IMR-90 (cell line): ENCODE measurements at regions not wholly inside any gene's neighbourhood (a gene's known extent, or its start where the extent isn't known, plus 50 kb on each side); places are given as distances from the start of the nearest gene placed in this dataset.

Source experiments
- ATAC-seq: fragments of 200-7000 bp; cut with Tn5 transposase; 2 replicates; pipeline ENCODE4 v1.9.1; 2020; ENCODE audit warnings: low read depth, mild to moderate bottlenecking, moderate library complexity
- BruUV-seq: library from RNA; stranded (reverse); fragments of 400-500 nt; replicated peaks from 2 replicates; lab custom pipeline; 2021; lab: Mats Ljungman, UMichigan
- CTCF ChIA-PET: fragments of 300-600 bp; formaldehyde crosslinking; extraction: SDS; loops from one replicate; lab custom pipeline; 2021; ENCODE audit warnings: antibody characterized with exemption; lab: Yijun Ruan, JAX
- POLR2A ChIA-PET: fragments of 300-600 bp; sonication (Branson Sonifier 250); formaldehyde crosslinking; loops from one replicate; lab custom pipeline; 2022; ENCODE audit warnings: antibody characterized with exemption; ENCODE audit not compliant: unreplicated experiment; lab: Charles Lee
- DNase-seq: peaks from one replicate; pipeline ENCODE4 v3.0.0; 2013
- H2AFZ ChIP-seq: replicated peaks from 2 replicates; pipeline ENCODE3; 2013; ENCODE audit warnings: low read length, mild to moderate bottlenecking; ENCODE audit not compliant: poor library complexity
- H2AK5ac ChIP-seq: 2 replicates; pipeline ENCODE4 v1.6.1; 2013; ENCODE audit warnings: low read depth, low read length, inconsistent platforms
- H2AK9ac ChIP-seq: replicated peaks from 2 replicates; pipeline ENCODE3; 2013; ENCODE audit warnings: mild to moderate bottlenecking, low read depth, low read length, moderate library complexity; ENCODE audit not compliant: poor library complexity
- H2BK120ac ChIP-seq: 2 replicates; pipeline ENCODE4 v1.6.1; 2013; ENCODE audit warnings: low read depth, low read length, inconsistent platforms
- H2BK15ac ChIP-seq: 3 replicates; pipeline ENCODE4 v1.6.1; 2013; ENCODE audit warnings: low read depth, low read length, inconsistent platforms
- H2BK20ac ChIP-seq: 2 replicates; pipeline ENCODE4 v1.6.1; 2013; ENCODE audit warnings: low read depth, mild to moderate bottlenecking, inconsistent platforms, low read length, moderate library complexity
- H2BK5ac ChIP-seq: 2 replicates; pipeline ENCODE4 v1.6.1; 2013; ENCODE audit warnings: mild to moderate bottlenecking, low read depth, low read length, inconsistent platforms; ENCODE audit not compliant: poor library complexity, severe bottlenecking
- H3K14ac ChIP-seq: replicated peaks from 2 replicates; pipeline ENCODE4 v1.6.1; 2013; ENCODE audit warnings: low read depth, low read length, inconsistent platforms
- H3K18ac ChIP-seq: 2 replicates; pipeline ENCODE4 v1.6.1; 2013; ENCODE audit warnings: low read depth, low read length, control low read depth
- H3K23ac ChIP-seq: 2 replicates; pipeline ENCODE4 v1.6.1; 2013; ENCODE audit warnings: low read depth, low read length, inconsistent platforms
- H3K27ac ChIP-seq: 2 replicates; pipeline ENCODE4 v1.5.1; 2013; ENCODE audit warnings: mild to moderate bottlenecking, control low read depth, low read length; ENCODE audit not compliant: insufficient read depth
- H3K27me3 ChIP-seq: 2 replicates; pipeline ENCODE4 v1.6.1; 2013; ENCODE audit warnings: low read length; ENCODE audit not compliant: control insufficient read depth, insufficient read depth
- H3K36me3 ChIP-seq: 2 replicates; pipeline ENCODE4 v1.6.1; 2013; ENCODE audit warnings: low read length, mixed read lengths; ENCODE audit not compliant: control insufficient read depth, insufficient read depth
- H3K4ac ChIP-seq: 2 replicates; pipeline ENCODE4 v1.6.1; 2013; ENCODE audit warnings: low read depth, low read length, inconsistent platforms
- H3K4me1 ChIP-seq: 2 replicates; pipeline ENCODE4 v1.6.1; 2013; ENCODE audit warnings: low read length, mixed read lengths; ENCODE audit not compliant: control insufficient read depth, insufficient read depth
- H3K4me2 ChIP-seq: 2 replicates; pipeline ENCODE4 v1.6.1; 2013; ENCODE audit warnings: low read depth, mild to moderate bottlenecking, control low read depth, low read length, moderate library complexity
- H3K4me3 ChIP-seq: 2 replicates; pipeline ENCODE4 v1.5.1; 2013; ENCODE audit warnings: low read depth, mild to moderate bottlenecking, control low read depth, low read length, moderate library complexity; ENCODE audit not compliant: insufficient read depth
- H3K56ac ChIP-seq: 2 replicates; pipeline ENCODE4 v1.6.1; 2013; ENCODE audit warnings: low read length, inconsistent platforms; ENCODE audit not compliant: insufficient read depth; ENCODE audit errors: extremely low read depth
- H3K79me1 ChIP-seq, 2 experiments: 2 replicates each; pipeline ENCODE4 v1.6.1; 2013; ENCODE audit warnings: low read length in 2 of 2, inconsistent platforms in 1 of 2, low read depth in 1 of 2
- H3K9ac ChIP-seq: 2 replicates; pipeline ENCODE4 v1.6.1; 2013; ENCODE audit warnings: low read depth, low read length, control low read depth
- H3K9me1 ChIP-seq: 2 replicates; pipeline ENCODE4 v1.6.1; 2013; ENCODE audit warnings: low read length, inconsistent platforms; ENCODE audit not compliant: insufficient read depth
- H3K9me3 ChIP-seq: 2 replicates; pipeline ENCODE4 v1.6.1; 2013; ENCODE audit warnings: low read length; ENCODE audit not compliant: control insufficient read depth, insufficient read depth
- H4K20me1 ChIP-seq: 2 replicates; pipeline ENCODE4 v1.6.1; 2013; ENCODE audit warnings: low read length, inconsistent platforms; ENCODE audit not compliant: insufficient read depth
- H4K5ac ChIP-seq: 2 replicates; pipeline ENCODE4 v1.6.1; 2013; ENCODE audit warnings: mild to moderate bottlenecking, low read depth, low read length, control low read depth
- H4K8ac ChIP-seq, 2 experiments: 2 replicates each; pipeline ENCODE4 v1.6.1; 2013; ENCODE audit warnings: low read depth in 2 of 2, low read length in 2 of 2, control low read depth in 1 of 2, inconsistent platforms in 1 of 2
- H4K91ac ChIP-seq: 2 replicates; pipeline ENCODE4 v1.6.1; 2013; ENCODE audit warnings: low read depth, low read length, inconsistent platforms; ENCODE audit not compliant: insufficient read depth
- BHLHE40 ChIP-seq: fragments of 150-350 bp; IDR thresholded peaks from 2 replicates; pipeline ENCODE4 v1.6.1; 2016; ENCODE audit warnings: mild to moderate bottlenecking, low read depth, low read length
- CHD1 ChIP-seq: IDR thresholded peaks from 2 replicates; pipeline ENCODE4 v1.6.1; 2012; ENCODE audit warnings: low read depth, low read length, improper control_type of control experiment
- ELK1 ChIP-seq: fragments of 150-350 bp; IDR thresholded peaks from 2 replicates; pipeline ENCODE4 v1.6.1; 2016; ENCODE audit warnings: low read depth, mild to moderate bottlenecking, low read length, moderate library complexity, borderline replicate concordance
- MAZ ChIP-seq: IDR thresholded peaks from 2 replicates; pipeline ENCODE4 v1.6.1; 2012; ENCODE audit warnings: low read depth, mild to moderate bottlenecking, low read length, improper control_type of control experiment, moderate library complexity, borderline replicate concordance
- NFE2L2 ChIP-seq: fragments of 150-350 bp; IDR thresholded peaks from 2 replicates; pipeline ENCODE4 v1.6.1; 2016; ENCODE audit warnings: low read depth, mild to moderate bottlenecking, low read length
- POLR2A ChIP-seq: IDR thresholded peaks from 2 replicates; pipeline ENCODE4 v1.6.1; 2012; ENCODE audit warnings: mild to moderate bottlenecking, low read depth, low read length
- SMC3 ChIP-seq: fragments of 150-350 bp; IDR thresholded peaks from 2 replicates; pipeline ENCODE4 v1.6.1; 2016; ENCODE audit warnings: low read depth, mild to moderate bottlenecking, antibody characterized with exemption, low read length, moderate library complexity
- USF2 ChIP-seq: fragments of 150-350 bp; IDR thresholded peaks from 2 replicates; pipeline ENCODE4 v1.6.1; 2017; ENCODE audit warnings: mild to moderate bottlenecking, antibody characterized with exemption, low read length, low read depth
- WGBS, 2 experiments: methylation state at CpG; one replicate each; pipeline versions ENCODE4 v1.1.5 to v1.1.7; 2013; ENCODE audit warnings: missing lambda C conversion rate in 2 of 2; ENCODE audit not compliant: insufficient read length in 1 of 2; ENCODE audit errors: extremely low coverage in 2 of 2; 5-methylcytosine and 5-hydroxymethylcytosine counted together
- dilution Hi-C: fragments of 300-500 bp; cut with HindIII; formaldehyde crosslinking; loops from one replicate; pipeline ENCODE4 v1.14.3; 2018; ENCODE audit warnings: low sequenced_read_pairs; ENCODE audit not compliant: unreplicated experiment
- in situ Hi-C: fragments of 300-500 bp; cut with MboI; formaldehyde crosslinking; loops from 3 replicates; pipeline ENCODE4 v1.14.3; 2019; ENCODE audit warnings: low sequenced_read_pairs, inconsistent platforms, mixed read lengths
- intact Hi-C: fragments of 100-400 bp; cut with micrococcal nuclease; formaldehyde crosslinking; loops from 2 replicates; pipeline ENCODE4 v1.10.0; 2022

- Histone ChIP-seq H3K4ac (no peak overlapping the region), H4K20me1 (no peaks in the 10 kb centered on the region), H3K27me3 (no peaks in the 10 kb centered on the region), H3K9me3 (no peaks in the 10 kb centered on the region), H3K23ac (no peak overlapping the region), H2AK9ac (no peak overlapping the region), H2BK120ac (no peak overlapping the region), H3K18ac (no peak overlapping the region), H3K56ac (no peak overlapping the region), H3K9me1 (no peaks in the 10 kb centered on the region), H2AK5ac (no peak overlapping the region), H2BK20ac (no peak overlapping the region), H2AFZ (no peak overlapping the region), H3K36me3 (no peaks in the 10 kb centered on the region), H3K4me2 (no peak overlapping the region), H3K9ac (no peak overlapping the region), H3K79me1 (no peaks in the 10 kb centered on the region), H3K27ac (no peak overlapping the region), H3K4me1 (no peaks in the 10 kb centered on the region), H4K5ac (no peak overlapping the region), H2BK5ac (no peak overlapping the region), H2BK15ac (no peak overlapping the region), H4K8ac (no peak overlapping the region), H4K91ac (no peak overlapping the region), H3K4me3 (no peak overlapping the region), H3K14ac (no peak overlapping the region)
- TF ChIP-seq BHLHE40 (no peak), SMC3 (no peak), ELK1 (no peak), MAZ (no peak), POLR2A (no peak), NFE2L2 (no peak), CHD1 (no peak), USF2 (no peak)
- dilution Hi-C loops (no loop called here), in situ Hi-C loops (no loop called here), intact Hi-C loops (no loop called here)
- ATAC-seq (no peak), DNase-seq (no peak)
- ChIA-PET POLR2A (no interaction called here), CTCF (no interaction called here)
- no CpG with 5 or more reads among the region's 1 CpG for WGBS, 2 experiments
- no TSS peak for BruUV-seq
Measured at GRCh38 chr13:67577361-67577760, 347.2 kb upstream of the PCDH9 start.
